Frontal cortex (tissue), 3 donors: ENCODE measurements at regions not wholly inside any gene's neighbourhood (a gene's known extent, or its start where the extent isn't known, plus 50 kb on each side); places are given as distances from the start of the nearest gene placed in this dataset.
"Not testable (repeated sequence)": the region's sequence is repeated elsewhere in the genome, so short reads cannot be mapped to it uniquely, and the experiment has no call there.

Experiments
- DNase-seq, 2 donors: peaks; one replicate each; pipeline ENCODE4 v3.0.0; 2012; ENCODE audit warnings: low spot score in 2 of 2
- FAIRE-seq: peaks from 2 replicates; lab custom pipeline; 2012; peaks lifted over from hg19 to GRCh38; lab: Jason Lieb, UNC
- donor health status: control.
- donor health status: control.
- donor health status: control.

- DNase-seq = no peak
- no peak for FAIRE-seq
Measured at GRCh38 chr10:4240608-4241197, 455.7 kb upstream of the KLF6 start.

DNA sequence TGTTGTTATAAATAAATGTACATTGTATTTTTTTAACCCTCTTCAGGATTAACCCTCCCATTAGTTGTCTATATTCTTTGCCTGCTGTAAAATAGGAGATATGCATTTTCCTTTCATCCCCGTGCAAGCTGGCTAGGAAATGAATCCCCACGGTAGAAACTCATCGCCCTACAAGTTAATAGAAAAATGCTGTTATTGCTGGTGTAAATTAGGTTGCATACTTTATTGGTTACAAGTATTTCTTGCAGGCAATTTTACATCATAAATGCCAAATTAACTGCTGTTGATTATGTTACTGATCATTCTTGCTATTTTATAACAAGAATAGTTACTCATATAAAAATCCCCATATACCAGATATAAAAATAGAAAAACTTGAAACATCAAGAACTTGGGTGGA, 454.2 kb upstream of the KLF6 start:
- DNase-seq = no peak
- FAIRE-seq = no peak

DNA sequence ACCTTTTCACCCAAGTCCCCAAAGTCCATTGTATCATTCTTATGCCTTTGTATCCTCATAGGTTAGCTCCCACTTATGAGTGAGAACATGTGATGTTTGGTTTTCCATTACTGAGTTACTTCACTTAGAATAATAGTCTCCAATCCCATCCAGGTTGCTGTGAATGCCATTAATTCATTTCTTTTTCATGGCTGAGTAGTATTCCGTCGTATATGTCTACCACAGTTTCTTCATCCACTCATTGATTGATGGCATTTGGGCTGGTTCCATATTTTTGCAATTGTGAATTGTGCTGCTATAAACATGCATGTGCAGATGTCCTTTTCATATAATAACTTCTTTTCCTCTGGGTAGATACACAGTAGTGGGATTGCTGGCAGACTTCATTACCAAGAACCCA, 451.9 kb upstream of the KLF6 start:
- FAIRE-seq = not testable (repeated sequence)

GRCh38 chr10:4234661-4235060, 449.7 kb upstream of the KLF6 start:
- DNase-seq (no peak), FAIRE-seq (no peak)

More for the DNA sequence above, 451.9 kb upstream of the KLF6 start:
- not testable (repeated sequence) for DNase-seq

DNA sequence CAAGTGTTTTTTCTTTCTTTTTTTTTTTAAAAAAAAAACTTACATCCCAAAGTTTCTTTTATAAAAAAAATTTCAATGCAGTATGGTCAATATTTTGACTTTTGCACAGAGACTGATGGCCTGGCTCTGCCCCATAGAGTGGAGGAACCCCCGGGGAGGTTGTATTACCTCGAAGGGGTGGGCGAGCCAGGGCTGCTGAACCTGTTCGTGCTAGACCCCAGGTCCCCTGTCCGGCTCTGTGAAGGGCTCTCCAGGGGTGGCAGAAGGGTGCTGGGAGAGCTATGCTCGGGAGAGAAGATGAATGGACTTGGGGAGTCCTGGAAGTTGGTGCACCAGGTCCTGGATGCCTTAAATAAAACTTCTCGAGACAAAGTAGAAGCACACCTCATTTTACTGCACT, 446.4 kb upstream of the KLF6 start:
- DNase-seq (no peak), FAIRE-seq (no peak)

DNA sequence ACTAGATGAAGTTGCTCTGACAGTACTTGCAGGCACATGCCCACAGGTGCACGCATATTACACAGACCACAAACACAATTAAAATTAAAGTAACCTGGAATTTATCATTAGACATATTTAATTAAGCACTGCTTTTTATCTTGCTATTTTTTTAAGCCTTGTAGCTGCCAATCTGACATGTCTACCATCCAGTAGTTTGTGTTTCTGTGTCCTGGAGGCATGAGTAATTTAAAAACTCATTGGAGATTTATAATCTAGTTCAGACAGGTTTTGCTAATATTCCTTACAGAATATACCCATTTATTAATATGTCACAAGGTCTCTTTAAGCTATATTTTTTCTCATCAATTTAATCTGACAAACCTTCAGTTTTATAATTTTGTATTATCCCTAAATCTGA, 445.0 kb upstream of the KLF6 start:
- no peak for FAIRE-seq
- no peak for DNase-seq

- DNase-seq = no peak
Measured at GRCh38 chr10:4229106-4229505, 444.1 kb upstream of the KLF6 start.

GRCh38 chr10:4227586-4227985, 442.6 kb upstream of the KLF6 start:
- FAIRE-seq = no peak
- no peak for DNase-seq

More at GRCh38 chr10:4229106-4229505, 444.1 kb upstream of the KLF6 start:
- FAIRE-seq = no peak

DNA sequence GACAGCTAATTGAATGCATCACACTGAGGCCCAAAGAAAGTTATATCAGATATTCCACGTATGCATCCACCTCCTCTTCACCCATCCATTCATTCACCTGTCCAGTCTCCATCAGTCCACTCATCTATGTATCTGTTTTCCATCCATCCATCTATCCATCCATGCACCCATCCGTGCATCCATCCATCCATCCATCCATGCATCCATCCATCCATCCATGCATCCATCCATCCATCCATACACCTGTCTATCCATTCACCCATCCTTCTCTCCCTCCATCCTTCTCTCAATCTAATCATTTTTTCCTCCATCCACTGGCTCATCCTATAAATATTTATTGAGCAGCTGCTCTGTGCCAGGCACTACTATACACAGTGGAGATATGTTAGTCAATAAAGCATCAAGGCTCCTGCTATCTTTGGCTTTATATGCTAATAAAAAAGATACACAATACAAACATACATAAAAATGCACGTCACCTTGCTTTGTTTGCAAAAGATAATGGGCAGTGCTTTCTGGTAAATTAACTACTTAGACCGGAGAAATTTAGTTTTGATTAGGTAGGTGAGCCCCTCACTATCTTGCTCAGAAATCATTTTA, 442.0 kb upstream of the KLF6 start:
- DNase-seq (no peak), FAIRE-seq (no peak)

DNA sequence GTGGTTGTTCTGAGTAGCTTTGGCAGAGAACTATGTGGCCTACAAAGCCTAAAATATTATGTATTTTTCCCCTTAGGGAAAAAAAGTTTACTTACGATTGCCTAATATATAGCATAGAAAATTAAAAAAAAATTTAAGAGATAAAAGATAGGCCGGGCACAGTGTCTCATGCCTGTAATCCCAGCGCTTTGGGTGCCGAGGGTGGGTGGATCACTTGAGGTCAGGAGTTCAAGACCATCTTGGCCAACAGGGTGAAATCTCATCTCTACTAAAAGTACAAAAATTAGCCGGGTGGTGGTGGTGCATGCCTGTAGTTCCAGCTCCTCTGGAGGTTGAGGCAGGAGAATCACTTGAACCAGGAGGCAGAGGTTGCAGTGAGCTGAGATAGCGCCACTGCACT, 439.2 kb upstream of the KLF6 start:
- DNase-seq = no peak
- no peak for FAIRE-seq

DNA sequence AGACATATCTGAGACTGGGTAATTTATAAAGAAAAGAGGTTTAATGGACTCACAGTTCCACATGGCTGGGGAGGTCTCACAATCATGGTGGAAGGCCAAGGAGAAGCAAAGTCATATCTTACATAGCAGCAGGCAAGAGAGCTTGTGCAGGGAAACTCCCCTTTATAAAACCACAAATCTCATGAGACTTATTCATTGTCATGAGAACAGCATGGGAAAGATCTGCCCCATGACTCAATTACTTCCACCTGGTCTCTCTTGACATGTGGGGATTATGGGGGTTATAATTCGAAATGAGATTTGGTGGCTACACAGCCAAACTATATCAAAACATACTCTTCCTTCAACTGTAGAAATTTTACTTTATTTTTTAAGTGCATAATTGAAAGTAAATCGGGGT, 436.3 kb upstream of the KLF6 start:
- not testable (repeated sequence) for FAIRE-seq, DNase-seq

GRCh38 chr10:4219901-4220300, 434.9 kb upstream of the KLF6 start:
- DNase-seq = no peak
- FAIRE-seq = no peak

GRCh38 chr10:4217653-4218052, 432.6 kb upstream of the KLF6 start:
- DNase-seq (no peak), FAIRE-seq (no peak)

DNA sequence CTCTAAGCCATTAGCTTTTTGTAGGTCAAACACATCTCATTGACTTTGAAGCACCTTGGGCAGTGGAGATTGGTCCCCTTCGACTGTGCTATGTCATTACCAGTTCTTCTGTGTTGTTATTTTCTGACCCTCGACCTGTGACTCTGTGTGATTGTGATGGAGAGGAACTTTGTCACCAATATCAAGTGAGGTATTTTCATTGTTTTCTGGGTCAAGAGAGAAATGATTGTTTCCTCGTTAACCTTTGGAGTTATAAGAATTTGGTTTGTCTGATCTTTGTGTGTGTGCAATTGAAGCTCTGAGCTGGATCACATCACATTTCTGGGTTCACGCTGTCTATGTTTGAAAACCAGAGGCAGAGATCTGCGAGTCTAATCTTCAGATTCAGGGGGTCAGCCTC, 432.2 kb upstream of the KLF6 start:
- no peak for FAIRE-seq

GRCh38 chr10:4216726-4217125, 431.7 kb upstream of the KLF6 start:
- DNase-seq (no peak), FAIRE-seq (no peak)

More for the DNA sequence above, 432.2 kb upstream of the KLF6 start:
- DNase-seq = no peak

GRCh38 chr10:4215963-4216575, 431.1 kb upstream of the KLF6 start:
- DNase-seq (no peak), FAIRE-seq (no peak)

GRCh38 chr10:4215485-4215884, 430.5 kb upstream of the KLF6 start:
- no peak for FAIRE-seq

GRCh38 chr10:4214908-4215307, 429.9 kb upstream of the KLF6 start:
- DNase-seq (no peak), FAIRE-seq (no peak)

More at GRCh38 chr10:4215485-4215884, 430.5 kb upstream of the KLF6 start:
- no peak for DNase-seq

GRCh38 chr10:4213441-4213840, 428.4 kb upstream of the KLF6 start:
- FAIRE-seq (no peak), DNase-seq (no peak)

- no peak for FAIRE-seq
- DNase-seq = no peak
Measured at GRCh38 chr10:4212111-4212630, 427.2 kb upstream of the KLF6 start.

DNA sequence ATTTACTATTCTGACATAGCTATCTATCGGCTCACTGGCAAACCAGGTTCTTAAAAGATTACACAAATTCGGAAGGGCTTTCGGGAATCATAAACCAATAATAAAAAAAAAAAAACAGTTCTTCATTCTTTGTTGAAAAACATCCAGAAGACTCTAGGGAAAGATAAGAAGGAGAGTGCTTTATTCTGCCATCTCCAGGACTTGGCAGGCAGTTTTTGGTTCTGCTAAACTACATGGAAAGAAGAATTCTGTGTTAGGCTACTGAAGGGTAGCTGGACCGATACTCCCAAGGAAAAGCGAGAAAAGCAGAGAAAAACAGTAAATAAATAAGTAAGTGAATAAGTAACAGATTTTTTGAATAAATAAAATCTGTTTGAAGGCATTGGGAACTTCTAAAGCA, 423.5 kb upstream of the KLF6 start:
- DNase-seq (no peak), FAIRE-seq (no peak)
